ENCODE measurements at regions not wholly inside any gene's neighbourhood (a gene's known extent, or its start where the extent isn't known, plus 50 kb on each side); places are given as distances from the start of the nearest gene placed in this dataset.

- no peaks in the 10 kb centered on the region for H3K36me3 ChIP-seq (ENCODE audit: insufficient read depth, low read length)
- peaks cover 26% of the 10 kb centered on the region for H3K4me1 ChIP-seq (ENCODE audit: insufficient read depth, low read length)
- H3K9me3 ChIP-seq (ENCODE audit: control insufficient read depth, insufficient read depth, low read length): no peaks in the 10 kb centered on the region
- peak overlapping the region; percentile 3; the same call in 1 of the 2 replicates for H3K9ac ChIP-seq (ENCODE audit: low read depth, low read length)
These were observed 53.2 kb downstream of the EEF1B2 start for GRCh38 chr2:206212673-206213513.

GRCh38 chr2:206213514-206213845 is 53.8 kb downstream of the EEF1B2 start:
- Histone ChIP-seq H3K9me3 (ENCODE audit: control insufficient read depth, insufficient read depth, low read length) (no peaks in the 10 kb centered on the region), H3K36me3 (ENCODE audit: insufficient read depth, low read length) (no peaks in the 10 kb centered on the region), H3K4me1 (ENCODE audit: insufficient read depth, low read length) (peaks cover 32% of the 10 kb centered on the region), H3K9ac (ENCODE audit: low read depth, low read length) (peak overlapping the region; percentile 3; the same call in 1 of the 2 replicates)

- Histone ChIP-seq H3K36me3 (ENCODE audit: insufficient read depth, low read length) (no peaks in the 10 kb centered on the region; the same call in 1 of the 2 replicates), H3K4me1 (ENCODE audit: insufficient read depth, low read length) (peaks cover 27% of the 10 kb centered on the region), H3K9me3 (ENCODE audit: control insufficient read depth, insufficient read depth, low read length) (no peaks in the 10 kb centered on the region), H3K9ac (ENCODE audit: low read depth, low read length) (no peak overlapping the region)
These were observed 57.3 kb upstream of the ZDBF2 start for GRCh38 chr2:206217166-206217565.

GRCh38 chr2:206217743-206218142 is 56.7 kb upstream of the ZDBF2 start:
- Histone ChIP-seq H3K9me3 (ENCODE audit: control insufficient read depth, insufficient read depth, low read length) (no peaks in the 10 kb centered on the region), H3K4me1 (ENCODE audit: insufficient read depth, low read length) (peaks cover 23% of the 10 kb centered on the region), H3K36me3 (ENCODE audit: insufficient read depth, low read length) (no peaks in the 10 kb centered on the region; the same call in 1 of the 2 replicates), H3K9ac (ENCODE audit: low read depth, low read length) (no peak overlapping the region)

- Histone ChIP-seq H3K4me1 (ENCODE audit: insufficient read depth, low read length) (peaks cover 18% of the 10 kb centered on the region), H3K36me3 (ENCODE audit: insufficient read depth, low read length) (no peaks in the 10 kb centered on the region; the same call in 1 of the 2 replicates), H3K9ac (ENCODE audit: low read depth, low read length) (no peak overlapping the region), H3K9me3 (ENCODE audit: control insufficient read depth, insufficient read depth, low read length) (no peaks in the 10 kb centered on the region)
These were observed 56.3 kb upstream of the ZDBF2 start for GRCh38 chr2:206218156-206218555.

GRCh38 chr2:206218796-206219499 is 55.5 kb upstream of the ZDBF2 start:
- Histone ChIP-seq H3K9me3 (ENCODE audit: control insufficient read depth, insufficient read depth, low read length) (no peaks in the 10 kb centered on the region), H3K36me3 (ENCODE audit: insufficient read depth, low read length) (no peaks in the 10 kb centered on the region; the same call in 1 of the 2 replicates), H3K4me1 (ENCODE audit: insufficient read depth, low read length) (peaks cover 13% of the 10 kb centered on the region), H3K9ac (ENCODE audit: low read depth, low read length) (no peak overlapping the region)

- Histone ChIP-seq H3K36me3 (ENCODE audit: insufficient read depth, low read length) (no peaks in the 10 kb centered on the region; the same call in 1 of the 2 replicates), H3K9ac (ENCODE audit: low read depth, low read length) (no peak overlapping the region), H3K9me3 (ENCODE audit: control insufficient read depth, insufficient read depth, low read length) (no peaks in the 10 kb centered on the region), H3K4me1 (ENCODE audit: insufficient read depth, low read length) (peaks cover 13% of the 10 kb centered on the region)
These were observed 54.5 kb upstream of the ZDBF2 start for GRCh38 chr2:206219957-206220356.

- H3K4me1 ChIP-seq (ENCODE audit: insufficient read depth, low read length): peaks cover 13% of the 10 kb centered on the region
- no peaks in the 10 kb centered on the region; the same call in 1 of the 2 replicates for H3K36me3 ChIP-seq (ENCODE audit: insufficient read depth, low read length)
- no peaks in the 10 kb centered on the region for H3K9me3 ChIP-seq (ENCODE audit: control insufficient read depth, insufficient read depth, low read length)
- H3K9ac ChIP-seq (ENCODE audit: low read depth, low read length): no peak overlapping the region
These were observed 53.5 kb upstream of the ZDBF2 start for GRCh38 chr2:206220997-206221396.

Measured in ES-I3 (cell line).